Activated naive CD8-positive, alpha-beta T cell treated with anti-CD3 and anti-CD28 coated beads, Interleukin-2, amount 50 U/mL, for 24 hours (primary cell): ENCODE measurements at regions not wholly inside any gene's neighbourhood (a gene's known extent, or its start where the extent isn't known, plus 50 kb on each side); places are given as distances from the start of the nearest gene placed in this dataset.

Experiments used
- ATAC-seq: fragments of 150-1000 bp; cut with Tn5 transposase; one replicate; pipeline ENCODE4 v1.10.0; 2021
- DNase-seq: peaks from one replicate; pipeline ENCODE4 v3.0.0; 2021
- H3K27ac Mint-ChIP-seq: one replicate; pipeline ENCODE4 v1.8.0; 2021; ENCODE audit warnings: mild to moderate bottlenecking, mixed read lengths
- H3K27me3 Mint-ChIP-seq: one replicate; pipeline ENCODE4 v1.8.0; 2021; ENCODE audit warnings: mixed read lengths
- H3K36me3 Mint-ChIP-seq: one replicate; pipeline ENCODE4 v1.8.0; 2021; ENCODE audit warnings: low read depth, mixed read lengths
- H3K4me1 Mint-ChIP-seq: one replicate; pipeline ENCODE4 v1.8.0; 2021; ENCODE audit warnings: mixed read lengths
- H3K4me3 Mint-ChIP-seq: one replicate; pipeline ENCODE4 v1.8.0; 2021; ENCODE audit warnings: mild to moderate bottlenecking, moderate library complexity, mixed read lengths
- H3K9me3 Mint-ChIP-seq: one replicate; pipeline ENCODE4 v1.8.0; 2021; ENCODE audit warnings: mixed read lengths

- H3K27ac Mint-ChIP-seq, result no peak overlapping the region
- H3K36me3 Mint-ChIP-seq, result no peaks in the 10 kb centered on the region
- DNase-seq (no peak), ATAC-seq (no peak)
- H3K27me3 Mint-ChIP-seq, result no peaks in the 10 kb centered on the region
- H3K4me1 Mint-ChIP-seq, result no peaks in the 10 kb centered on the region
- no peak overlapping the region for H3K4me3 Mint-ChIP-seq
- peaks cover 12% of the 10 kb centered on the region for H3K9me3 Mint-ChIP-seq
Measured at GRCh38 chr4:178632415-178632814, 1190.2 kb upstream of the AGA start.

DNA sequence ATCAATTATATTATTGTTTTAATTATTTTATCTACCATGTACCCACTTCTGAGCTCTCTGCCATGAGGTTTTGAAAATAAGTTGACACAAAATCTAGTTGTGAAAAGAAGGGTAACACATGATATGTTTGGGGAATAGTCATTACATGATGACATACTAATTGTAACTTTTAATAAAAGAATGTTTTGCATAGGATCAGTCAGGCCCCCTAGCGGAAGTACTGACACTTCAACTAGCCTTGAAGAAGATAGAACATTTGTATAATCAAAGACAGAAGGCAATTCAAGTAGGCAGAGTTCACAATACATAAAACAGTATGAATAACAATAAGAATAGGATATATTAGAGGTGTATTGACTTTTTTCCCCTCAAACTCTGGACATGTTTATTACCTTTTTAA, 1191.0 kb upstream of the AGA start:
- H3K9me3 Mint-ChIP-seq, result peaks cover 15% of the 10 kb centered on the region
- no peaks in the 10 kb centered on the region for H3K4me1 Mint-ChIP-seq
- no peaks in the 10 kb centered on the region for H3K27me3 Mint-ChIP-seq
- no peaks in the 10 kb centered on the region for H3K36me3 Mint-ChIP-seq
- H3K27ac Mint-ChIP-seq, result no peak overlapping the region
- no peak overlapping the region for H3K4me3 Mint-ChIP-seq
- ATAC-seq (no peak), DNase-seq (no peak)

GRCh38 chr4:178664621-178665020, 1222.4 kb upstream of the AGA start:
- no peak overlapping the region for H3K27ac Mint-ChIP-seq
- DNase-seq, result no peak
- no peak overlapping the region for H3K4me3 Mint-ChIP-seq
- H3K36me3 Mint-ChIP-seq, result no peaks in the 10 kb centered on the region
- peaks cover under 1% of the 10 kb centered on the region for H3K9me3 Mint-ChIP-seq
- H3K27me3 Mint-ChIP-seq, result no peaks in the 10 kb centered on the region
- ATAC-seq, result no peak
- H3K4me1 Mint-ChIP-seq, result no peaks in the 10 kb centered on the region

DNA sequence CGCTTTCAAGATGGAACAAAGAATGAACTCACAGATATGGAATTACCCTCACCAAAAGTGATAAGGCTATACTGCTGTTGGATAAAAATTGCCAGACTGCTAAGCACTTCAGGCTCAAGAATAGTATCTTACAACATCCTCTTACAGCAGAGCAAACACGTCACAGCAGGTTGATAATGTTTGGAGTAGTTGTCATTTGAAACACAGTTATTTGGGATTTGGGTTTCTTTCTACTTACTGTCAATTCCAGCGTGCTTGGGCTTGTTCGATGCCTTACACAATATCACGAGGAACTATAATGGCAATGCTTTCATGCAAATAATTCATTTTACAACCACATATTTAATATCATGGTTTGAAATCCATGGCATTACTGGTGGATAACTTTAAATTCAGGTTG, 1223.7 kb upstream of the AGA start:
- no peaks in the 10 kb centered on the region for H3K27me3 Mint-ChIP-seq
- ATAC-seq (no peak), DNase-seq (no peak)
- H3K4me3 Mint-ChIP-seq, result no peak overlapping the region
- no peak overlapping the region for H3K27ac Mint-ChIP-seq
- no peaks in the 10 kb centered on the region for H3K4me1 Mint-ChIP-seq
- H3K9me3 Mint-ChIP-seq, result peaks cover 4% of the 10 kb centered on the region
- no peaks in the 10 kb centered on the region for H3K36me3 Mint-ChIP-seq

DNA sequence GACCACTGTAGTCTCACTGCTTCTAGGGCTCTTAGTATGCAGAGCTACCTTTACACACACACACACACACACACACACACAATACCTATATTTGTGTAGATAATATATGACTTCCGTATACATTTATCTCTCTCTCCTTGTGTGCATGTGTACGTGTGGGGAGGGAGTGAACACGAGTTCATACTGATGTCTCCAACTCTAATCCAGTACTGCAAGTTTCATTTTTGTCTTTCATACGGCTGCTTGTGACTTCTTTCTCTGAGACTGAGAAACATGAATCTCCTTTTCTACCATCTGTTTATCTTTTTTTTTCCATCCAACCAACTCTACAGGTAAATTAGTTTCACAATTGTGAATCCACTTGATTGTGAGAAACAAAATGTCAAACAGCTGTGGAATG, 1229.5 kb upstream of the AGA start:
- H3K27ac Mint-ChIP-seq, result no peak overlapping the region
- H3K4me1 Mint-ChIP-seq, result no peaks in the 10 kb centered on the region
- DNase-seq (no peak), ATAC-seq (no peak)
- H3K36me3 Mint-ChIP-seq, result no peaks in the 10 kb centered on the region
- H3K9me3 Mint-ChIP-seq, result peaks cover 8% of the 10 kb centered on the region
- no peaks in the 10 kb centered on the region for H3K27me3 Mint-ChIP-seq
- H3K4me3 Mint-ChIP-seq, result no peak overlapping the region

DNA sequence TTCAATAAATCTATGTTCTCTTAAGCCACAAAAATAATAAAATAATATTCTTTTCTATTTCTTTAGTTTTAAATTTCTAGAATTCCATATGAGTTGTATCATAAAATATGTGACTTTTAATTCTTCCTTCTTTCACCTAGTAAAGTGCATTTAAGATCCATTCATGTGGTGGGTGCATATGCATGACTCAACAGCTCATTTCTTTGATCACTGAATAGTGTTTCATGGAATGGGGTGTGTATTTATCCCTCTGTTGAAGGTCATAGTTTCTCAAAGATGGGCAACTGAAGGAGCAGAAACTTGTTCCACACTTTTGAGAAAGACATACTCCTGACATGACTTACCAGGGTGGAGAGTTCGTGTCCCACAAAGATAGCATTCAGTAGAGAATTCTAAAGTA, 1230.3 kb upstream of the AGA start:
- Mint-ChIP-seq H3K27me3 (no peaks in the 10 kb centered on the region), H3K36me3 (no peaks in the 10 kb centered on the region), H3K4me3 (no peak overlapping the region), H3K27ac (no peak overlapping the region), H3K4me1 (no peaks in the 10 kb centered on the region), H3K9me3 (peaks cover 8% of the 10 kb centered on the region)
- no peak for ATAC-seq
- no peak for DNase-seq

- H3K9me3 Mint-ChIP-seq, result peaks cover 6% of the 10 kb centered on the region
- H3K4me1 Mint-ChIP-seq, result no peaks in the 10 kb centered on the region
- DNase-seq, result no peak
- no peak overlapping the region for H3K4me3 Mint-ChIP-seq
- H3K27me3 Mint-ChIP-seq, result no peaks in the 10 kb centered on the region
- H3K36me3 Mint-ChIP-seq, result no peaks in the 10 kb centered on the region
- ATAC-seq, result no peak
- H3K27ac Mint-ChIP-seq, result no peak overlapping the region
Measured at GRCh38 chr4:178681871-178682270, 1239.6 kb upstream of the AGA start.

- no peak for DNase-seq
- no peak overlapping the region for H3K27ac Mint-ChIP-seq
- ATAC-seq, result no peak
- H3K4me3 Mint-ChIP-seq, result no peak overlapping the region
- no peaks in the 10 kb centered on the region for H3K36me3 Mint-ChIP-seq
- H3K4me1 Mint-ChIP-seq, result no peaks in the 10 kb centered on the region
- H3K27me3 Mint-ChIP-seq, result no peaks in the 10 kb centered on the region
- peaks cover 8% of the 10 kb centered on the region for H3K9me3 Mint-ChIP-seq
Measured at GRCh38 chr4:178689926-178690325, 1247.7 kb upstream of the AGA start.

DNA sequence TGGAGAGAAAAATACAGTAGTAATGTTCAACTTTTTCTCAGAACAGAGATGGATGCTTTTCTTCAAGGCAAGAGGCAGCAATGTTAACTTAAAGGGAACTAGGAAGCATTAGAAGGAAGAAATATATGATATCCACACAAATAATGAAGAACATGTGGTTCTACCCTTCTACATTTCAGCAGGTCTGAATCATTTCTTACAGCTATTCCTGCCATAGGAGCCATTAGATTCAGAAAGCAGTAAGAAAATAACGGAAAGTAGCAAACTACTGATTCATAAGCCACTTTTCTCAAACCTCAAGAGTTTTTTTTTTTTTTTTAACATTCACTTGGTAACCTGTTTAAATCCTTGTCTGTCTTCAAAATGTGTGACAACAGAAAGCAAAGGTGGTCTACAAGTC, 1251.6 kb upstream of the AGA start:
- ATAC-seq (no peak), DNase-seq (no peak)
- Mint-ChIP-seq H3K27me3 (no peaks in the 10 kb centered on the region), H3K36me3 (no peaks in the 10 kb centered on the region), H3K9me3 (peaks cover 11% of the 10 kb centered on the region), H3K4me3 (no peak overlapping the region), H3K4me1 (no peaks in the 10 kb centered on the region), H3K27ac (no peak overlapping the region)

DNA sequence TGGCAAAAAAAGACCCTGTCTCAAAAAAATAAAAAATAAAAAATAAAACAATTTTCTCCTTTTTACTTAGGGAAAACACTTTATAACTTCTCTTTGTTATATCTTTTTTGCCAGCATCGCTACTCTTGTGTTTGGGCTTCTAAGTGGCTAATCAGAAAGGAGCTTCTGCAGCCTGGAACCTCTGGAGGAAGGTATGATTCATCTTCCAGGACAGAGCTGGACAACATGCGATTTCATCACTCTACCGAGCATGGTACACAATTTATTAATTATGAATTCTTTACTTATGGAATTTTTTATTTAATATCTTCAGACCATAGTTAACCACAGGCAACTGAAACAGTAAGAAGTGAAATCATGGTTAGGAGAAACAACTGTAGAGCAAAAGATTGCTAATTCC, 1254.3 kb upstream of the AGA start:
- H3K4me3 Mint-ChIP-seq, result no peak overlapping the region
- no peak for ATAC-seq

GRCh38 chr4:178712486-178712885, 1270.2 kb upstream of the AGA start:
- no peaks in the 10 kb centered on the region for H3K27me3 Mint-ChIP-seq
- no peak overlapping the region for H3K4me3 Mint-ChIP-seq
- peaks cover 8% of the 10 kb centered on the region for H3K9me3 Mint-ChIP-seq
- no peaks in the 10 kb centered on the region for H3K36me3 Mint-ChIP-seq
- DNase-seq (no peak), ATAC-seq (no peak)
- no peak overlapping the region for H3K27ac Mint-ChIP-seq
- no peaks in the 10 kb centered on the region for H3K4me1 Mint-ChIP-seq

More for the DNA sequence above, 1254.3 kb upstream of the AGA start:
- H3K36me3 Mint-ChIP-seq, result no peaks in the 10 kb centered on the region
- H3K27ac Mint-ChIP-seq, result no peak overlapping the region
- H3K4me1 Mint-ChIP-seq, result no peaks in the 10 kb centered on the region
- no peaks in the 10 kb centered on the region for H3K27me3 Mint-ChIP-seq
- peaks cover 8% of the 10 kb centered on the region for H3K9me3 Mint-ChIP-seq
- no peak for DNase-seq

DNA sequence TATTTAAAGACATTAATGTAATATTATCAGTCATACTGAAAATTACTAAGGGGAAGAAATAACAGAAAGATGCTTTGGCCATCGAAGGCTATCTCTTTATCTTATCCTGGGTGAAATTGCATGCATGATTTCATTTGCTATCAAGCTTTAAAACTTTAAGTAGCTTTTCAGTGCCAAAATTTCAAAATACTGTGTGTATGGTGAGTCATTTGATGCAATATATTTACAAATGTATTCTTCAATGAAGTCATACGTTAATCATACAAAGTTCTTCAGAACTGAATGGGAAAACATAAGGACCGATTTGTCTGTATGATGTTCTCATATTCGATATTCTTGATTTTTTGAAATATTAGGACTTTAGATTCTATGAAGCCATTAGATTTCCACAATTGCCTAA, 1295.8 kb upstream of the AGA start:
- no peaks in the 10 kb centered on the region for H3K27me3 Mint-ChIP-seq
- H3K27ac Mint-ChIP-seq, result no peak overlapping the region
- no peaks in the 10 kb centered on the region for H3K36me3 Mint-ChIP-seq

DNA sequence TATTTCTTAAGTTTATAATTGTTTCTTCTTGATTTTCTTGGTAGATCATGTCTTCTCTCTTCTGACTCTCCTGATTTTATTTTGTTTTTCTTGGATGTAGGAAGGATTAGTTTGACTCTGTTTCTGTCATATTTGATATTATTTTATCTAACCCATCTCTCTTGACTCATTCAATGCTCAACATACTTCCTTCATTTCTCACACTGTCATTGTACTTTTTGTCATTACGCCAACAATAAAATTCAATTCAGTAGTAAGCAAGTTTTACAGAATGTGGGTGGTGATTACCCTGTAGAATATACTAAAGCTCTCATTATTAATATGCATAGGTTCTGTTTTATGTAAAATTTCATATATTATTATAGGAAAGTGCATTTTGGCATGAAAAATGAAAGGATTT, 1303.0 kb upstream of the AGA start:
- Mint-ChIP-seq H3K27me3 (no peaks in the 10 kb centered on the region), H3K36me3 (no peaks in the 10 kb centered on the region), H3K27ac (no peak overlapping the region), H3K4me1 (no peaks in the 10 kb centered on the region), H3K4me3 (no peak overlapping the region), H3K9me3 (peaks cover 7% of the 10 kb centered on the region)
- no peak for ATAC-seq
- DNase-seq, result no peak

More for the DNA sequence above, 1295.8 kb upstream of the AGA start:
- no peaks in the 10 kb centered on the region for H3K4me1 Mint-ChIP-seq
- ATAC-seq, result no peak
- no peak overlapping the region for H3K4me3 Mint-ChIP-seq
- H3K9me3 Mint-ChIP-seq, result no peaks in the 10 kb centered on the region
- no peak for DNase-seq

DNA sequence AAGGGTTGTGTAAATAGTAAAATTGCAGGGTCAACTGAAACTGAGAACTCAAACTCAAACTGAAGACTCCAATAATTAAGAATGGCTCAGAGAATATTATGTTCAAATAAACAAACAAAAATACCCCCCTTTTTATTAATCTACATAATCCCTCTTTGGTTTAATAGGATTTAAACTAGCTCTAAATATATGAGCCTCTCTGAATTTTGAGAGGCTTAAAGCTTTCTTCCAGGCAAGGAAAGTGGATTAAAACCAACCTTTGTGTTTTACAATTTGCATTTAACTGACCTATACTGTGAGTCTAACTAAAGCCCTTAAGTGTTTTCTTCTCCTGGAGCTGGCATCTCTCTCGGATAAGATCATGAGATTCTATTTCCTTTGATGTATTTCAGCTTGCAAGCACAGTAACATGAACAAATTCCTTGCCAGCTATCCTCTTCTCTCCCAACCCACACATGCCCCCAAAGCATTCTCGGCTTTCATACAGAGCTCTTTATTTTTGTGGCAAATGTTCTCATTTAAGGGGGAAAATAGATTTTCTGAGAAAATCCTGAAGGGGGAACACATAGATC, 1310.8 kb upstream of the AGA start:
- Mint-ChIP-seq H3K27ac (no peak overlapping the region), H3K9me3 (peaks cover 7% of the 10 kb centered on the region), H3K4me1 (no peaks in the 10 kb centered on the region), H3K36me3 (no peaks in the 10 kb centered on the region), H3K4me3 (no peak overlapping the region), H3K27me3 (no peaks in the 10 kb centered on the region)
- no peak for ATAC-seq
- no peak for DNase-seq

DNA sequence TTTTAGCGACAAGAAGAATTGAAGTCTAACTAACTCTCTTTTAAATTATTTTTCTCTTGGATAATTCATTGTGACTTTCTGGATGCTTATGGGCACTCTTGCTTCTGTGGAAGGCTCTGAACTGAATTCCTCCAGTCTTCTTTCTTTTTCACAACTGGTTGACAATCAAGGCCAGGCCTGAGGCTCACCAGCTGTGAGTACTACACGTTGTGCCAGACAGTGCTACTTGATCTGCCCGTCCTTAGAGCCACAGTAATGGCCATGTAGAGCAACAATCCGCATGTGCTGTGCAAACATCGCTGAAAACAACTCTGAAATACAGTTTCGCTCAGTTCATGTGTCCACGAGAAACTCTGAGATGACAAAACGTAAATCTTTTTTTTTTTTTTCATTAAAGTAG, 1336.3 kb upstream of the AGA start:
- Mint-ChIP-seq H3K4me1 (no peaks in the 10 kb centered on the region), H3K4me3 (no peak overlapping the region), H3K36me3 (no peaks in the 10 kb centered on the region), H3K27ac (no peak overlapping the region), H3K27me3 (no peaks in the 10 kb centered on the region), H3K9me3 (peaks cover 7% of the 10 kb centered on the region)
- ATAC-seq (no peak), DNase-seq (no peak)

DNA sequence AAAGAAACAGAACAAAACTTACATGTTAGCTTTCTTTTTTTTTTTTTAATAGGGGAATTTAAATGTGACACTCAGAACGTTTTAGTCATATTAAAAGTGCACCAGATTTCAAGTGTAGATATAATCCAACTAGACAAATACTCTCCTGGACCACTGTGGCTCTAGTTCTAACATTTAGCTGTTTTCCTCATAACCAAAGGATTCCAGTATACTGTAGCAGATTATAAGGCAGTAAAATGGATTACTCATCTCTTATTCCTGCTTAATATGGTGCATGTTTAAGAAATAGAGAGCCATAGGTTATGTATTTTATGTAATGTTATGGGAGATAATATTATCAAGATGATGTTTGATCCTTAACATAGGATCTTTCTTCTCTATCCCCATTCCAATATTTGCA, 1339.5 kb upstream of the AGA start:
- Mint-ChIP-seq H3K36me3 (no peaks in the 10 kb centered on the region), H3K4me3 (no peak overlapping the region), H3K27ac (no peak overlapping the region), H3K27me3 (no peaks in the 10 kb centered on the region), H3K9me3 (peaks cover 22% of the 10 kb centered on the region), H3K4me1 (no peaks in the 10 kb centered on the region)
- DNase-seq (no peak), ATAC-seq (no peak)
